Hepatocyte (in vitro differentiated cells): ENCODE measurements at regions not wholly inside any gene's neighbourhood (a gene's known extent, or its start where the extent isn't known, plus 50 kb on each side); places are given as distances from the start of the nearest gene placed in this dataset.

ENCODE experiments used
- EZH2 ChIP-seq: fragments of 200-600 bp; sonication (generic); IDR thresholded peaks from 2 replicates; pipeline ENCODE4 v1.6.1; 2016; ENCODE audit warnings: antibody characterized with exemption, mild to moderate bottlenecking, borderline replicate concordance
- EZH2phosphoT487 ChIP-seq: fragments of 200-600 bp; sonication (generic); IDR thresholded peaks from one replicate; pipeline ENCODE4 v1.6.1; 2018; ENCODE audit warnings: antibody characterized with exemption, mild to moderate bottlenecking, low read depth, moderate library complexity; ENCODE audit not compliant: unreplicated experiment, severe bottlenecking
- TF ChIP-seq, protein P1 (sequence below): fragments of 200-600 bp; sonication (generic); IDR thresholded peaks from 2 replicates; pipeline ENCODE4 v1.5.1; 2016; ENCODE audit warnings: antibody characterized with exemption, mild to moderate bottlenecking; ENCODE audit not compliant: poor library complexity

DNA sequence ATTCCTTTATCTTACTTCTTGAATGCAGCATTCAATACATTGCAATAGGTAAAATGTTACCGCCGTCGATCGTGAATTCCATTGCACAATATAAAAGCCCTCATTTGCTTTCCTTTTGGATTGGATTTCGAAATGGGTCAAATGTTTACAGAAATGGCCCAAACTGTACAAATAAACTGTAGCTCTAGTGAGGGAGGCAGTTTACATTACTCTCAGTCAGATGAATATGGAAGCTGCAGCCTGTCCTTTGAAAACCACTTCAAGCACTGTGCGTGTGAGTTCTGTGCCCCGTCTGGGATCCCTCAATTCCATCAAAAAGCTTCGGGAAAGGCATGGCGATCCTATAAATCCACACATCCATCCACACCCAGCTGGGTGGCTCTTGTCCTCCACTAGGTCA, 258.6 kb upstream of the FOXF1 start:
- TF ChIP-seq, protein P1, sequence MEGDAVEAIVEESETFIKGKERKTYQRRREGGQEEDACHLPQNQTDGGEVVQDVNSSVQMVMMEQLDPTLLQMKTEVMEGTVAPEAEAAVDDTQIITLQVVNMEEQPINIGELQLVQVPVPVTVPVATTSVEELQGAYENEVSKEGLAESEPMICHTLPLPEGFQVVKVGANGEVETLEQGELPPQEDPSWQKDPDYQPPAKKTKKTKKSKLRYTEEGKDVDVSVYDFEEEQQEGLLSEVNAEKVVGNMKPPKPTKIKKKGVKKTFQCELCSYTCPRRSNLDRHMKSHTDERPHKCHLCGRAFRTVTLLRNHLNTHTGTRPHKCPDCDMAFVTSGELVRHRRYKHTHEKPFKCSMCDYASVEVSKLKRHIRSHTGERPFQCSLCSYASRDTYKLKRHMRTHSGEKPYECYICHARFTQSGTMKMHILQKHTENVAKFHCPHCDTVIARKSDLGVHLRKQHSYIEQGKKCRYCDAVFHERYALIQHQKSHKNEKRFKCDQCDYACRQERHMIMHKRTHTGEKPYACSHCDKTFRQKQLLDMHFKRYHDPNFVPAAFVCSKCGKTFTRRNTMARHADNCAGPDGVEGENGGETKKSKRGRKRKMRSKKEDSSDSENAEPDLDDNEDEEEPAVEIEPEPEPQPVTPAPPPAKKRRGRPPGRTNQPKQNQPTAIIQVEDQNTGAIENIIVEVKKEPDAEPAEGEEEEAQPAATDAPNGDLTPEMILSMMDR = no peak
- TF ChIP-seq EZH2 (no peak), EZH2phosphoT487 (no peak)
